T-helper 2 cell treated with Interferon-gamma antibody and Interleukin-4, amounts not matched to agents 5 μg/mL and 100 μg/mL, for 36 hours (primary cell): ENCODE measurements at regions not wholly inside any gene's neighbourhood (a gene's known extent, or its start where the extent isn't known, plus 50 kb on each side); places are given as distances from the start of the nearest gene placed in this dataset.
"Not testable (repeated sequence)": the region's sequence is repeated elsewhere in the genome, so short reads cannot be mapped to it uniquely, and the experiment has no call there.

Experiments
- DNase-seq: peaks from one replicate; pipeline ENCODE4 v3.0.0; 2021; ENCODE audit warnings: low spot score
- H3K27ac Mint-ChIP-seq: one replicate; pipeline ENCODE4 v1.8.0; 2021; ENCODE audit warnings: mild to moderate bottlenecking, mixed read lengths
- H3K27me3 Mint-ChIP-seq: one replicate; pipeline ENCODE4 v1.8.0; 2021; ENCODE audit warnings: low read depth, mixed read lengths
- H3K36me3 Mint-ChIP-seq: one replicate; pipeline ENCODE4 v1.8.0; 2021; ENCODE audit warnings: low read depth, mixed read lengths
- H3K4me1 Mint-ChIP-seq: one replicate; pipeline ENCODE4 v1.8.0; 2021; ENCODE audit warnings: low read depth, mixed read lengths
- H3K4me3 Mint-ChIP-seq: one replicate; pipeline ENCODE4 v1.8.0; 2022; ENCODE audit warnings: mild to moderate bottlenecking, moderate library complexity, mixed read lengths
- H3K9me3 Mint-ChIP-seq: one replicate; pipeline ENCODE4 v1.8.0; 2021; ENCODE audit warnings: mixed read lengths

- Mint-ChIP-seq H3K36me3 (no peaks in the 10 kb centered on the region), H3K9me3 (no peaks in the 10 kb centered on the region), H3K27ac (no peak overlapping the region), H3K4me1 (no peaks in the 10 kb centered on the region), H3K4me3 (no peak overlapping the region), H3K27me3 (no peaks in the 10 kb centered on the region)
- no peak for DNase-seq
These were observed 302.9 kb upstream of the PAPPA start for GRCh38 chr9:115850548-115851304.

- H3K4me3 Mint-ChIP-seq = no peak overlapping the region
These were observed 298.0 kb upstream of the PAPPA start for GRCh38 chr9:115855458-115856133.

GRCh38 chr9:115858421-115858820 is 295.2 kb upstream of the PAPPA start:
- H3K4me3 Mint-ChIP-seq, H3K4me1 Mint-ChIP-seq, H3K27ac Mint-ChIP-seq: not testable (repeated sequence)

More at GRCh38 chr9:115855458-115856133, 298.0 kb upstream of the PAPPA start:
- Mint-ChIP-seq H3K4me1 (no peaks in the 10 kb centered on the region), H3K27me3 (no peaks in the 10 kb centered on the region), H3K36me3 (no peaks in the 10 kb centered on the region), H3K27ac (no peak overlapping the region), H3K9me3 (no peaks in the 10 kb centered on the region)
- no peak for DNase-seq

GRCh38 chr9:115862021-115862420 is 291.6 kb upstream of the PAPPA start:
- no peaks in the 10 kb centered on the region for H3K27me3 Mint-ChIP-seq
- no peak overlapping the region for H3K27ac Mint-ChIP-seq
- no peaks in the 10 kb centered on the region for H3K9me3 Mint-ChIP-seq
- H3K4me1 Mint-ChIP-seq = no peaks in the 10 kb centered on the region
- no peak for DNase-seq
- no peaks in the 10 kb centered on the region for H3K36me3 Mint-ChIP-seq
- no peak overlapping the region for H3K4me3 Mint-ChIP-seq

More at GRCh38 chr9:115858421-115858820, 295.2 kb upstream of the PAPPA start:
- H3K9me3 Mint-ChIP-seq, H3K36me3 Mint-ChIP-seq, H3K27me3 Mint-ChIP-seq, DNase-seq: not testable (repeated sequence)

- Mint-ChIP-seq H3K36me3 (no peaks in the 10 kb centered on the region), H3K27me3 (no peaks in the 10 kb centered on the region), H3K9me3 (no peaks in the 10 kb centered on the region), H3K4me3 (no peak overlapping the region), H3K4me1 (no peaks in the 10 kb centered on the region), H3K27ac (no peak overlapping the region)
- no peak for DNase-seq
These were observed 289.0 kb upstream of the PAPPA start for GRCh38 chr9:115864581-115864980.

DNA sequence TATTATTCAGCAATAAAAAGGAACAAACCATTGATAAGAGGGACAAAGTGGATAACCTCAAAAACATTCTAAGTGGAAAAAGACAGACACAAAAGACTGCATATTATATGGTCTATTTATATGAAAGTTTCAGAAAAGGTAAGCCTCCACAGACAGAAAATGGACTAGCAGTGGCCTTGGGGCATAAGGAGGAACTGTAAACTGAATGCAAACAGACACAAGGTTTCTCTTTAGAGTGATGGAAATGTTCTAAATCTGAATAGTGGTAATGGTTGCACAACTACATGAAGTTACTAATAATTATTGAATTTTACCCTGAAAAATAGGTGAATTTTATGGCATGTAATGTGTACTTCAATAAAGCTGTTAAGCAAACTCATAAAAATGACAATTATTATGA is 286.3 kb upstream of the PAPPA start:
- Mint-ChIP-seq H3K27ac (no peak overlapping the region), H3K4me1 (no peaks in the 10 kb centered on the region), H3K9me3 (no peaks in the 10 kb centered on the region), H3K27me3 (no peaks in the 10 kb centered on the region), H3K4me3 (no peak overlapping the region), H3K36me3 (no peaks in the 10 kb centered on the region)
- DNase-seq = no peak

GRCh38 chr9:115877852-115878438 is 275.6 kb upstream of the PAPPA start:
- no peaks in the 10 kb centered on the region for H3K27me3 Mint-ChIP-seq
- no peak overlapping the region for H3K27ac Mint-ChIP-seq

GRCh38 chr9:115879451-115879850 is 274.1 kb upstream of the PAPPA start:
- DNase-seq = no peak
- Mint-ChIP-seq H3K27me3 (no peaks in the 10 kb centered on the region), H3K4me1 (no peaks in the 10 kb centered on the region), H3K27ac (no peak overlapping the region), H3K4me3 (no peak overlapping the region), H3K9me3 (peaks cover 9% of the 10 kb centered on the region), H3K36me3 (no peaks in the 10 kb centered on the region)

More at GRCh38 chr9:115877852-115878438, 275.6 kb upstream of the PAPPA start:
- Mint-ChIP-seq H3K4me3 (no peak overlapping the region), H3K4me1 (no peaks in the 10 kb centered on the region), H3K36me3 (no peaks in the 10 kb centered on the region), H3K9me3 (peaks cover 9% of the 10 kb centered on the region)
- no peak for DNase-seq

- H3K9me3 Mint-ChIP-seq = peaks cover 9% of the 10 kb centered on the region
- H3K4me3 Mint-ChIP-seq = no peak overlapping the region
- no peak overlapping the region for H3K27ac Mint-ChIP-seq
- H3K27me3 Mint-ChIP-seq = no peaks in the 10 kb centered on the region
- no peak for DNase-seq
- no peaks in the 10 kb centered on the region for H3K36me3 Mint-ChIP-seq
- no peaks in the 10 kb centered on the region for H3K4me1 Mint-ChIP-seq
These were observed 273.2 kb upstream of the PAPPA start for GRCh38 chr9:115880221-115880885.

- Mint-ChIP-seq H3K4me1 (no peaks in the 10 kb centered on the region), H3K36me3 (no peaks in the 10 kb centered on the region), H3K27me3 (no peaks in the 10 kb centered on the region), H3K4me3 (no peak overlapping the region), H3K9me3 (no peaks in the 10 kb centered on the region), H3K27ac (no peak overlapping the region)
- no peak for DNase-seq
These were observed 270.7 kb upstream of the PAPPA start for GRCh38 chr9:115882911-115883310.

- DNase-seq = no peak
- Mint-ChIP-seq H3K4me1 (no peaks in the 10 kb centered on the region), H3K27me3 (no peaks in the 10 kb centered on the region), H3K9me3 (no peaks in the 10 kb centered on the region), H3K4me3 (no peak overlapping the region), H3K36me3 (no peaks in the 10 kb centered on the region), H3K27ac (no peak overlapping the region)
These were observed 269.9 kb upstream of the PAPPA start for GRCh38 chr9:115883467-115884329.

DNA sequence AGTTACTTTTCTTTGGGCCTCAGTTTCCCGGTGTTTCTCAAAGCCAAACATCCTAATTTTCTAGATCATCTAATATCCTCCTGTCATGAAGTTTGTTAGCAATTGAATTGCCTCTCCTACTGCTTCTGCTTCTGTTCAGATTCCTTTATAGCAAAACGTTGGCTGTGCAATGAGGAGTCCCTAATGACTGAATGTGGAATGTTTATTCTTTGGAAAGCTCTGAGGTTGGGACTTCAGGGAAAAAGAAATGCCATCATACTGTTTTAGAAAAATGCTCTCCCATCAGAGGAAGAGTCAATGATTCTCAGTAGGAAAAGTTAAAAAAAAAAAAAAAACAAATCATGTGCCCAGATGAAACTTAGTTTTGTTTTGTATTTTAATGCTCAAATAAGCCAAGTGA is 268.7 kb upstream of the PAPPA start:
- no peaks in the 10 kb centered on the region for H3K9me3 Mint-ChIP-seq
- H3K36me3 Mint-ChIP-seq = no peaks in the 10 kb centered on the region
- DNase-seq = no peak
- H3K27ac Mint-ChIP-seq = no peak overlapping the region
- no peaks in the 10 kb centered on the region for H3K4me1 Mint-ChIP-seq
- no peaks in the 10 kb centered on the region for H3K27me3 Mint-ChIP-seq
- no peak overlapping the region for H3K4me3 Mint-ChIP-seq

DNA sequence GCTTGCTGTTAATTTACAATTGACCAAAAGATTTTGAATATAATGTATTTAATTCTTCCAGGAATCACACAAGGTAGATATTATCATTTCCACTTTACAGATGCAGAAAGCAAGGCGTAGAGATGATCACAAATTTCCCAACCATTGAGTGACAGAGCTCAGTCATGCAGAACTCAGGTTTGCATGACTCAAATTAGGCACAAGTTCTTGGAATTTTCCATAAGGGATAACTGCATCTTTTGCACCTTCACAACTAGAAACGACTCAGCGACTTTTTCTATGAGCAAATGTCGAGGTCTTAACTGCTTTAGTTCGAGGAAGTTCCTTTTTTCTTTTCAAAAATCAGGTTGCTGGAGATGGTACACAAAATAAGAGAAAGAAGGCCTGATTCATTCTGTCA is 265.5 kb upstream of the PAPPA start:
- Mint-ChIP-seq H3K27me3 (no peaks in the 10 kb centered on the region), H3K36me3 (no peaks in the 10 kb centered on the region), H3K4me3 (no peak overlapping the region), H3K27ac (no peak overlapping the region), H3K4me1 (no peaks in the 10 kb centered on the region), H3K9me3 (no peaks in the 10 kb centered on the region)
- no peak for DNase-seq
